ENCODE measurements at regions not wholly inside any gene's neighbourhood (a gene's known extent, or its start where the extent isn't known, plus 50 kb on each side); places are given as distances from the start of the nearest gene placed in this dataset.
"Not testable (repeated sequence)": the region's sequence is repeated elsewhere in the genome, so short reads cannot be mapped to it uniquely, and the experiment has no call there.

DNA sequence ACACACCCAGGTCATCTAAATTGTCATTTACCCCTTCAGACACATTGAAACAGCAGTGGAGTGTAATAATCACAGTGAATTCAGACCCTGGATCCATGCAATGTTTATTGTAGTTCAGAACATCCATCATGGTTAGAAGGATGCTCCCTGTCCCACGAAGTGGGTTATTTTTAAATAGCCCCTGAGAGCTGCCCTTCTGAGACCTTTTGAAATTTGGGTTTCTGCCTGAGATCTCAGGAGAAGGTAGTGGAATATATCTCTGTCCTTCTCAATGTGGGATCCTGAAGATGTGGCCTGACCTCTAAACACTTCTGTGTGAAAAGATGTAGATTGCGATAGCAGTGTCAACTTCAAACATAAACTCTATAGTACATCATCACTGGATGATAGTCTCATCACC, 1080.6 kb downstream of the TMEM121 start:
- no peaks in the 10 kb centered on the region; the same call in 1 of the 2 replicates for H3K27me3 Mint-ChIP-seq (ENCODE audit: insufficient read depth)
- TF ChIP-seq, protein P1, sequence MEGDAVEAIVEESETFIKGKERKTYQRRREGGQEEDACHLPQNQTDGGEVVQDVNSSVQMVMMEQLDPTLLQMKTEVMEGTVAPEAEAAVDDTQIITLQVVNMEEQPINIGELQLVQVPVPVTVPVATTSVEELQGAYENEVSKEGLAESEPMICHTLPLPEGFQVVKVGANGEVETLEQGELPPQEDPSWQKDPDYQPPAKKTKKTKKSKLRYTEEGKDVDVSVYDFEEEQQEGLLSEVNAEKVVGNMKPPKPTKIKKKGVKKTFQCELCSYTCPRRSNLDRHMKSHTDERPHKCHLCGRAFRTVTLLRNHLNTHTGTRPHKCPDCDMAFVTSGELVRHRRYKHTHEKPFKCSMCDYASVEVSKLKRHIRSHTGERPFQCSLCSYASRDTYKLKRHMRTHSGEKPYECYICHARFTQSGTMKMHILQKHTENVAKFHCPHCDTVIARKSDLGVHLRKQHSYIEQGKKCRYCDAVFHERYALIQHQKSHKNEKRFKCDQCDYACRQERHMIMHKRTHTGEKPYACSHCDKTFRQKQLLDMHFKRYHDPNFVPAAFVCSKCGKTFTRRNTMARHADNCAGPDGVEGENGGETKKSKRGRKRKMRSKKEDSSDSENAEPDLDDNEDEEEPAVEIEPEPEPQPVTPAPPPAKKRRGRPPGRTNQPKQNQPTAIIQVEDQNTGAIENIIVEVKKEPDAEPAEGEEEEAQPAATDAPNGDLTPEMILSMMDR (IDR thresholded peaks at IDR 0.05), result no peak
- no peaks in the 10 kb centered on the region for H3K4me1 Mint-ChIP-seq (ENCODE audit: low read depth)
- peaks cover 6% of the 10 kb centered on the region; the same call in 1 of the 2 replicates for H3K36me3 Mint-ChIP-seq (ENCODE audit: low read depth)
- H3K9me3 Mint-ChIP-seq, result peaks cover 81% of the 10 kb centered on the region
- H3K27ac Mint-ChIP-seq, result no peak overlapping the region
- H3K4me3 Mint-ChIP-seq, result no peak overlapping the region
- DNase-seq, result no peak

DNA sequence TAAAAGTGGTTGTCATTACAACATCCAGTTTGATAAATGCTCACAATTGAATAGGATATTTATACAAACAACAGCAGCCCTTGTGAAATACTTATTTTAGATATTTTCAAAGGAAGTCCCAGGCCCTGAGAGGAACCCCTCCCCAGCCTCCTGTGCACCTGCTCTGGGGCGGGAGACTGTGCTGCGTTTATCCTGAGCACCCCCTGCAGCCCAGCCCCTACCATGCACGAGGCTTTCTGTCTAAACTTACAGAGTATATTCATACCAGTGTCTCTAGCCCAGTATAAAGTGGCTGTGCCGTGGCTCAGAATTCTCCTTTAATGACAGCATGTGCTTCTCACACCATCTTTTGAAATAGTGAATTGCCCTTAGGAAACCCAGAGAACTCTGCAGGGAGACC, 1084.3 kb downstream of the TMEM121 start:
- no peak overlapping the region for H3K27ac Mint-ChIP-seq
- H3K27me3 Mint-ChIP-seq (ENCODE audit: insufficient read depth), result no peaks in the 10 kb centered on the region; the same call in 1 of the 2 replicates
- H3K36me3 Mint-ChIP-seq (ENCODE audit: low read depth), result no peaks in the 10 kb centered on the region
- no peak for DNase-seq
- TF ChIP-seq, protein P1 (IDR thresholded peaks at IDR 0.05), result no peak
- H3K4me1 Mint-ChIP-seq (ENCODE audit: low read depth), result no peaks in the 10 kb centered on the region
- H3K9me3 Mint-ChIP-seq, result peaks cover 70% of the 10 kb centered on the region
- H3K4me3 Mint-ChIP-seq, result no peak overlapping the region

DNA sequence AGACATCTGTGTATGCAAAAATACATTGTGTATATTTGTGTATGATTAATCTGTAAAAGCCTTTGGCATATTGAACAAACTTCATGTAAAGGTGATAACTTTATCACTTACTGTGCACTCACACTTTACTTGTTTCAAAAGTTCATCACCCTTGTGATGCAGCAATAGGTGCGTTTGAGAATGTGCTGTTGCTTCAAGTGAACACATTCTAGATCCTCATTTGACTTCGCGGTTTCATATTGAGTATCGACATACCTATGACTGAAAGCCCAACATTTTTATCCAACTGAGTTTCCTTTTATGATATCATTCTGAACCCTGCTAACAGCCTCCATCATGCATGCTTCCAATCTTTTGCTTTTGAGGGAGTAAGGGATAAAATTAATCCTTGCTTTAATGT, 1086.9 kb downstream of the TMEM121 start:
- DNase-seq, result no peak
- Mint-ChIP-seq H3K4me3 (no peak overlapping the region), H3K36me3 (ENCODE audit: low read depth) (no peaks in the 10 kb centered on the region), H3K27ac (no peak overlapping the region), H3K9me3 (peaks cover 65% of the 10 kb centered on the region), H3K4me1 (ENCODE audit: low read depth) (no peaks in the 10 kb centered on the region), H3K27me3 (ENCODE audit: insufficient read depth) (no peaks in the 10 kb centered on the region)
- TF ChIP-seq, protein P1 (IDR thresholded peaks at IDR 0.05), result no peak

DNA sequence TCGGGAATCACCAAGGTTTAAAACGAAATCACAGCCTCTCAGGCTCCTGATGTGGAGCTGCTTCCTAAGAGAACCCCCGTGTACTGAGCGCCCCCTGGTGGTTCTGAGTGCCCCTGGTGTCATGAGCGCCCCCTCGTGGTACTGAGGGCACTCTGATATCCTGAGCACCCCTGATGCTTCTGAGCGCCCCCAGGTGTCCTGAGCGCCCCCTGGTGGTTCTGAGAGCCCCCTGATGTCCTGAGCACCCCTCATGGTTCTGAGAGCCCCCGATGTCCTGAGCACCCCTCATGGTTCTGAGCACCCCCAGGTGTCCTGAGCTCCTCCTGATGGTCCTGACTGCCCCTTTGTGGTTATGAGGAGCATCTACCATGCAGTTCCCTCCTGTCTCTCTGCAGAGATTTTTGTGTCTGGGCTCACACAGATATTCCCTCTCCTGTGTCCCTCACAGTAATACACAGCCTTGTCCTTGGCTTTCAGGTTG, 1092.1 kb downstream of the TMEM121 start:
- peaks cover 61% of the 10 kb centered on the region for H3K9me3 Mint-ChIP-seq
- H3K27me3 Mint-ChIP-seq (ENCODE audit: insufficient read depth); H3K4me1 Mint-ChIP-seq (ENCODE audit: low read depth); H3K36me3 Mint-ChIP-seq (ENCODE audit: low read depth); H3K27ac Mint-ChIP-seq; DNase-seq; H3K4me3 Mint-ChIP-seq: not testable (repeated sequence)
- TF ChIP-seq, protein P1 (IDR thresholded peaks at IDR 0.05), result peak; percentile 59

DNA sequence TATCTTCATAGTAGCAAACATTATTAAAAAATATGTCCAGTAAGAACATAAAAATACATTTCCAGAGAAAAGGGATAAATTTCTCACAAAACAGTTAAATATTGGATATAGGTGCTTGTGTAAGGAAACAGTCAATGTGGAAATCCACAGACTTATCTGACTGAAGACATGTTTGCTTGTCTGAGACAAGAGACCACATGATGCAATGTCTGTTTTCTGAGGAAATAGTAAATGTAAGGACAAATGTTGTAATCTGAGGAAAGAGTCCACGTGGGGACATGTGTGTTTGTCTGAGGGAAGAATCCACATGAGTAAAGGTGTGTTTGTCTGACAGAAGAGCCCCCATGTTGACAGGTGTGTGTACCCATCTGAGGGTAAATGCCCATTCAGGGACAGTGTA, 1093.2 kb downstream of the TMEM121 start:
- H3K4me3 Mint-ChIP-seq, result no peak overlapping the region
- H3K4me1 Mint-ChIP-seq (ENCODE audit: low read depth), result no peaks in the 10 kb centered on the region
- TF ChIP-seq, protein P1 (IDR thresholded peaks at IDR 0.05), result no peak
- H3K9me3 Mint-ChIP-seq, result peaks cover 61% of the 10 kb centered on the region
- H3K27ac Mint-ChIP-seq, result no peak overlapping the region
- peaks cover 3% of the 10 kb centered on the region; the same call in 1 of the 2 replicates for H3K27me3 Mint-ChIP-seq (ENCODE audit: insufficient read depth)
- no peaks in the 10 kb centered on the region for H3K36me3 Mint-ChIP-seq (ENCODE audit: low read depth)
- DNase-seq, result no peak

DNA sequence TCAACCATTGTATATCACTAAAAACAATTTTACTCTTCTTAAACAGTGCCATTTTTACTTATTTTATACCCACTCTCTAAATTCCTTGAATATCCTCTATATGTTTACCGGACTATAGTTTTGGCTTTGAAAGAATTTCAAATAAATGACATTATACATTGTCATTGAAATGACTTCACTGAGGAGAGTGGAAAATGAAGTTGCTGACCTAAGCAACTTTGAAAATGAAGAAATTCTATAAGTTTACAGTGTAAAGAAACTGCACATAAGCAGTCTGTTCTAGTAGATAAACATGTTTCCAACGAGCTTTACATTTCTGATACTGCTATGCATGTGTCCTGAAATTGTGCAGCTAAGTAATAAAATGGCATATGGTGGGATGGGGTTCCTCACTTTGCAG, 1094.0 kb downstream of the TMEM121 start:
- no peak overlapping the region for H3K4me3 Mint-ChIP-seq
- H3K4me1 Mint-ChIP-seq (ENCODE audit: low read depth), result no peaks in the 10 kb centered on the region
- DNase-seq, result no peak
- peaks cover 64% of the 10 kb centered on the region for H3K9me3 Mint-ChIP-seq
- TF ChIP-seq, protein P1 (IDR thresholded peaks at IDR 0.05), result no peak
- no peaks in the 10 kb centered on the region for H3K36me3 Mint-ChIP-seq (ENCODE audit: low read depth)
- H3K27me3 Mint-ChIP-seq (ENCODE audit: insufficient read depth), result peaks cover 3% of the 10 kb centered on the region; the same call in 1 of the 2 replicates
- H3K27ac Mint-ChIP-seq, result no peak overlapping the region
